ENCODE measurements at regions not wholly inside any gene's neighbourhood (a gene's known extent, or its start where the extent isn't known, plus 50 kb on each side); places are given as distances from the start of the nearest gene placed in this dataset.

GRCh38 chr9:7318920-7319319, 480.7 kb downstream of the DMAC1 start:
- no peak overlapping the region for H3K27ac ChIP-seq (ENCODE audit: low read depth in 2 of 2, low read length in 2 of 2)
- no peak for FAIRE-seq

GRCh38 chr9:7316967-7317366, 482.6 kb downstream of the DMAC1 start:
- DNase-seq (no peak), FAIRE-seq (no peak)
- no peaks in the 10 kb centered on the region for H3K27me3 ChIP-seq (ENCODE audit: control insufficient read depth, insufficient read depth, low read length)
- no peak overlapping the region for H3K4me3 ChIP-seq (ENCODE audit: low read length in 3 of 3)
- no peak overlapping the region for H3K9ac ChIP-seq (ENCODE audit: low read length in 3 of 3)
- H3K27ac ChIP-seq (ENCODE audit: low read depth in 2 of 2, low read length in 2 of 2) = no peak overlapping the region
- intact Hi-C loops (cut with DNase I) = no loop called here
- TF ChIP-seq CTCF (IDR thresholded peaks at IDR 0.05; ENCODE audit: borderline replicate concordance, extremely low read depth, insufficient read depth) = no peak
- no peaks in the 10 kb centered on the region for H3K36me3 ChIP-seq (ENCODE audit: control insufficient read depth in 2 of 3, insufficient read depth in 3 of 3, low read length in 3 of 3)
- peaks cover 0 to 3% (median 1%) of the 10 kb centered on the region in 3 donors for H3K9me3 ChIP-seq (ENCODE audit: control insufficient read depth in 2 of 3, insufficient read depth in 1 of 3, low read length in 3 of 3)
- no peaks in the 10 kb centered on the region for H3K4me1 ChIP-seq (ENCODE audit: control insufficient read depth in 2 of 3, insufficient read depth in 2 of 3, low read depth in 1 of 3, low read length in 3 of 3)

More at GRCh38 chr9:7318920-7319319, 480.7 kb downstream of the DMAC1 start:
- TF ChIP-seq CTCF (IDR thresholded peaks at IDR 0.05; ENCODE audit: borderline replicate concordance, extremely low read depth, insufficient read depth) = no peak
- intact Hi-C loops (cut with DNase I) = no loop called here
- no peaks in the 10 kb centered on the region for H3K4me1 ChIP-seq (ENCODE audit: control insufficient read depth in 2 of 3, insufficient read depth in 2 of 3, low read depth in 1 of 3, low read length in 3 of 3)
- H3K4me3 ChIP-seq (ENCODE audit: low read length in 3 of 3) = no peak overlapping the region
- H3K9ac ChIP-seq (ENCODE audit: low read length in 3 of 3) = no peak overlapping the region
- H3K36me3 ChIP-seq (ENCODE audit: control insufficient read depth in 2 of 3, insufficient read depth in 3 of 3, low read length in 3 of 3) = no peaks in the 10 kb centered on the region
- H3K9me3 ChIP-seq (ENCODE audit: control insufficient read depth in 2 of 3, insufficient read depth in 1 of 3, low read length in 3 of 3) = no peaks in the 10 kb centered on the region
- DNase-seq = no peak
- no peaks in the 10 kb centered on the region for H3K27me3 ChIP-seq (ENCODE audit: control insufficient read depth, insufficient read depth, low read length)

- Histone ChIP-seq H3K36me3 (ENCODE audit: control insufficient read depth in 2 of 3, insufficient read depth in 3 of 3, low read length in 3 of 3) (no peaks in the 10 kb centered on the region), H3K4me3 (ENCODE audit: low read length in 3 of 3) (no peak overlapping the region), H3K27ac (ENCODE audit: low read depth in 2 of 2, low read length in 2 of 2) (no peak overlapping the region), H3K9ac (ENCODE audit: low read length in 3 of 3) (no peak overlapping the region), H3K4me1 (ENCODE audit: control insufficient read depth in 2 of 3, insufficient read depth in 2 of 3, low read depth in 1 of 3, low read length in 3 of 3) (no peaks in the 10 kb centered on the region), H3K9me3 (ENCODE audit: control insufficient read depth in 2 of 3, insufficient read depth in 1 of 3, low read length in 3 of 3) (peaks cover 0 to 3% (median 1%) of the 10 kb centered on the region in 3 donors), H3K27me3 (ENCODE audit: control insufficient read depth, insufficient read depth, low read length) (no peaks in the 10 kb centered on the region)
- FAIRE-seq (no peak), DNase-seq (peak in 1 of 5 donors; percentile 42)
- intact Hi-C loops (cut with DNase I) = no loop called here
- no peak for TF ChIP-seq CTCF (IDR thresholded peaks at IDR 0.05; ENCODE audit: borderline replicate concordance, extremely low read depth, insufficient read depth)
Measured at GRCh38 chr9:7316166-7316795, 483.3 kb downstream of the DMAC1 start.

- Histone ChIP-seq H3K9me3 (ENCODE audit: control insufficient read depth in 2 of 3, insufficient read depth in 1 of 3, low read length in 3 of 3) (peaks cover 0 to 3% (median 1%) of the 10 kb centered on the region in 3 donors), H3K9ac (ENCODE audit: low read length in 3 of 3) (no peak overlapping the region), H3K27me3 (ENCODE audit: control insufficient read depth, insufficient read depth, low read length) (no peaks in the 10 kb centered on the region), H3K4me3 (ENCODE audit: low read length in 3 of 3) (no peak overlapping the region), H3K27ac (ENCODE audit: low read depth in 2 of 2, low read length in 2 of 2) (no peak overlapping the region), H3K4me1 (ENCODE audit: control insufficient read depth in 2 of 3, insufficient read depth in 2 of 3, low read depth in 1 of 3, low read length in 3 of 3) (no peaks in the 10 kb centered on the region), H3K36me3 (ENCODE audit: control insufficient read depth in 2 of 3, insufficient read depth in 3 of 3, low read length in 3 of 3) (no peaks in the 10 kb centered on the region)
- no peak for TF ChIP-seq CTCF (IDR thresholded peaks at IDR 0.05; ENCODE audit: borderline replicate concordance, extremely low read depth, insufficient read depth)
- peak in 2 of 5 donors; percentile 14 to 54 for DNase-seq
- intact Hi-C loops (cut with DNase I) = no loop called here
- no peak for FAIRE-seq
Measured at GRCh38 chr9:7315746-7316145, 483.8 kb downstream of the DMAC1 start.
